Right lobe of liver (tissue), 6 donors: ENCODE measurements at regions not wholly inside any gene's neighbourhood (a gene's known extent, or its start where the extent isn't known, plus 50 kb on each side); places are given as distances from the start of the nearest gene placed in this dataset.
"Not testable (repeated sequence)": the region's sequence is repeated elsewhere in the genome, so short reads cannot be mapped to it uniquely, and the experiment has no call there.

Experiments used
- ATAC-seq, 4 donors: fragments of 200-7000 bp; cut with Tn5 transposase; one replicate each; pipeline ENCODE4 v1.9.1; 2020; ENCODE audit warnings: mild to moderate bottlenecking in 4 of 4, moderate library complexity in 4 of 4
- DNase-seq, 3 donors: peaks; one replicate each; pipeline ENCODE4 v3.0.0-alpha.2; 2020
- H3K27ac ChIP-seq, 3 donors: fragments of 200-600 bp; one replicate each; pipeline ENCODE4 v1.8.0; 2022
- H3K27me3 ChIP-seq, 2 donors: fragments of 200-600 bp; one replicate each; pipeline ENCODE4 v1.8.0; 2022
- H3K36me3 ChIP-seq, 4 donors: fragments of 200-600 bp; sonication (generic) in 1 of 4; one replicate each; pipeline versions ENCODE4 v1.5.1 to v1.8.0; 2017 to 2022; ENCODE audit warnings: control low read depth in 1 of 4
- H3K4me1 ChIP-seq, 4 donors: fragments of 200-600 bp; sonication (generic) in 1 of 4; one replicate each; pipeline versions ENCODE4 v1.5.1 to v1.8.0; 2017 to 2022; ENCODE audit warnings: control low read depth in 1 of 4
- H3K4me3 ChIP-seq, 3 donors: fragments of 200-600 bp; one replicate each; pipeline ENCODE4 v1.8.0; 2022
- H3K9me3 ChIP-seq, 4 donors: fragments of 200-600 bp; sonication (generic) in 1 of 4; one replicate each; pipeline versions ENCODE4 v1.5.1 to v1.8.0; 2017 to 2022; ENCODE audit warnings: control low read depth in 1 of 4
- CTCF ChIP-seq, 4 donors: fragments of 200-600 bp in 3 of 4; fragments of 450-650 bp in 1 of 4; IDR thresholded peaks; one replicate each; pipeline versions ENCODE4 v1.5.1 to v1.8.0; 2016 to 2022; ENCODE audit warnings: antibody characterized with exemption in 4 of 4, mild to moderate bottlenecking in 2 of 4
- POLR2A ChIP-seq: fragments of 450-650 bp; IDR thresholded peaks from one replicate; pipeline ENCODE4 v1.6.1; 2017; ENCODE audit warnings: antibody characterized with exemption, mild to moderate bottlenecking
- WGBS: methylation state at CpG from one replicate; pipeline ENCODE4 v1.1.6; 2018; ENCODE audit warnings: low coverage, low lambda C conversion rate; ENCODE audit not compliant: insufficient coverage; ENCODE audit errors: missing lambda C conversion rate; 5-methylcytosine and 5-hydroxymethylcytosine counted together
- intact Hi-C, 2 donors: fragments of 100-400 bp; cut with DNase I; formaldehyde crosslinking; loops; one replicate each; pipeline versions ENCODE4 v1.11.2 to v1.14.1; 2022
- donor health status: DM: no; HTN: yes; CAD: no.
- donor health status: DM: no; HTN: no; CAD: no.
- donor health status: DM: no; HTN: no; CAD: no.
- donor health status: DM: no; HTN: yes; CAD: no.
- donor health status: DM: no; HTN: yes; CAD: no.

GRCh38 chr1:199018471-199019135, 379.8 kb downstream of the PTPRC start:
- no peaks in the 10 kb centered on the region for H3K4me1 ChIP-seq
- H3K36me3 ChIP-seq: no peaks in the 10 kb centered on the region
- TF ChIP-seq CTCF (IDR thresholded peaks at IDR 0.05) (no peak), POLR2A (no peak)
- H3K27me3 ChIP-seq: no peaks in the 10 kb centered on the region
- no peak overlapping the region for H3K27ac ChIP-seq
- intact Hi-C loops: no loop called here
- no peak overlapping the region for H3K4me3 ChIP-seq
- H3K9me3 ChIP-seq: no peaks in the 10 kb centered on the region
- DNase-seq (no peak), ATAC-seq (no peak)
- WGBS: 76% methylated on average over 2 of the region's 2 CpGs

GRCh38 chr1:199020051-199020450, 381.2 kb downstream of the PTPRC start:
- Histone ChIP-seq H3K9me3 (no peaks in the 10 kb centered on the region), H3K36me3 (no peaks in the 10 kb centered on the region), H3K4me1 (no peaks in the 10 kb centered on the region), H3K27ac (no peak overlapping the region), H3K27me3 (no peaks in the 10 kb centered on the region), H3K4me3 (no peak overlapping the region)
- TF ChIP-seq POLR2A: no peak
- no peak for TF ChIP-seq CTCF (IDR thresholded peaks at IDR 0.05)
- intact Hi-C loops: no loop called here
- DNase-seq: no peak
- WGBS: 31% methylated on average over 2 of the region's 2 CpGs
- no peak for ATAC-seq

DNA sequence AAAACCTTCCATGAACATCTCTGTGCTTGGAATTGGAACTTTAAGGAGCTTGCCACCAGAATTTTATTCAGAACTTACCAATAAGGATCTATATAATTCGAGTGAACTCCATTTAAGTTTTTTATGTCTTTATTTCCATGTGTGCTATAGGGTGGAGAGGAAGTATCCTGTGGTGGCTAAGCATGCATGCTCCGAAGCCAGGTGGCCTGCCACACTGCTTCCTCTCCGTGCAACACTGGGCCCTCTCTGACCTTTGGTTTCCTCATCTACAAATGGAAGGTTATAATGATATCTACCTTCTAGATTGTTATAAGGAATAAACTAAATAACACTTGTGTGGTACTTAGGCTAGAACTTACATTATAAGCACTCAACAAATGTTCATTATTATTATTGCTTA, 382.1 kb downstream of the PTPRC start:
- no peak overlapping the region for H3K4me3 ChIP-seq
- H3K27ac ChIP-seq: no peak overlapping the region
- TF ChIP-seq POLR2A: no peak
- no peak for TF ChIP-seq CTCF (IDR thresholded peaks at IDR 0.05)
- ATAC-seq: no peak
- no peaks in the 10 kb centered on the region for H3K4me1 ChIP-seq
- H3K27me3 ChIP-seq: no peaks in the 10 kb centered on the region
- intact Hi-C loops: no loop called here
- no peaks in the 10 kb centered on the region for H3K36me3 ChIP-seq
- no peak for DNase-seq
- WGBS: 57% methylated on average over 3 of the region's 3 CpGs
- no peaks in the 10 kb centered on the region for H3K9me3 ChIP-seq

- Histone ChIP-seq H3K4me3 (no peak overlapping the region), H3K27ac (no peak overlapping the region), H3K9me3 (no peaks in the 10 kb centered on the region), H3K4me1 (no peaks in the 10 kb centered on the region), H3K36me3 (no peaks in the 10 kb centered on the region), H3K27me3 (no peaks in the 10 kb centered on the region)
- DNase-seq (no peak), ATAC-seq (no peak)
- intact Hi-C loops: no loop called here
- 32% methylated on average over 2 of the region's 2 CpGs for WGBS
- TF ChIP-seq POLR2A (no peak), CTCF (IDR thresholded peaks at IDR 0.05) (no peak)
Measured at GRCh38 chr1:199029401-199029800, 390.6 kb downstream of the PTPRC start.

- no peaks in the 10 kb centered on the region for H3K36me3 ChIP-seq
- H3K4me1 ChIP-seq: no peaks in the 10 kb centered on the region
- H3K4me3 ChIP-seq: no peak overlapping the region
- ATAC-seq: no peak
- no peak overlapping the region for H3K27ac ChIP-seq
- WGBS: 52% methylated on average over 2 of the region's 2 CpGs
- intact Hi-C loops: no loop called here
- H3K9me3 ChIP-seq: no peaks in the 10 kb centered on the region
- no peaks in the 10 kb centered on the region for H3K27me3 ChIP-seq
- TF ChIP-seq POLR2A (no peak), CTCF (IDR thresholded peaks at IDR 0.05) (no peak)
- no peak for DNase-seq
Measured at GRCh38 chr1:199029855-199030254, 391.0 kb downstream of the PTPRC start.

DNA sequence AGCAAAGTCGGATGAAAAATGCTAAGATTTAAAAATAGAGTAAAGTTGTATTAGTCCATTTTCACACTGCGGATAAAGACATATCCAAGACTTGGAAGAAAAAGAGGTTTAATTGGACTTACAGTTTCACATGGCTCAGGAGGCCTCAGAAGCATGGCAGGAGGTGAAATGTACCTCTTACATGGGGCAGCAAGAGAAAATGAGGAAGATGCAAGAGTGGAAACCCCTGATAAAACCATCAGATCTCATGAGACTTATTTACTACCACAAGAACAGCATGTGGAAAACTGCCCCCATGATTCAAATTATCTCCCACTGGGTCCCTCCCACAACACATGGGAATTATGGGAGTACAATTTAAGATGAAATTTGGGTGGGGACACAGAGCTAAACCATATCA, 391.7 kb downstream of the PTPRC start:
- H3K9me3 ChIP-seq, H3K27ac ChIP-seq, H3K36me3 ChIP-seq, DNase-seq, ATAC-seq, H3K4me1 ChIP-seq, H3K27me3 ChIP-seq, intact Hi-C loops, H3K4me3 ChIP-seq: not testable (repeated sequence)
- 66% methylated on average over 2 of the region's 2 CpGs for WGBS

DNA sequence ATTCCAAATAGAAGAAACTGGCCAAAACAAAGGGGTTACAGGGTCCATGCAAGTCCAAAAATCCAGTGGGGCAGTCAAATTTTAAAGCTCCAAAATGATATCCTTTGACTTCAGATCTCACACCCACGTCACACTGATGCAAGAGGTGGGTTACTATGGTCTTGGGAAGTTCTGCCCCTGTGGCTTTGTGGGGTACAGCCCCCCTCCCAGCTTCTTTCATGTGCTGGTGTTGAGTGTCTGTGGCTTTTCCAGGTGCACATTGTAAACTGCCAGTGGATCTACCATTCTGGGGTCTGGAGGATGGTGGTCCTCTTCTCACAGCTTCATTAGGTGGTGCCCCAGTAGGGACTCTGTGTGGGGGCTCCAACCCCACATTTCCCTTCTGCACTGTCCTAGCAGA, 392.3 kb downstream of the PTPRC start:
- H3K36me3 ChIP-seq, H3K9me3 ChIP-seq, ATAC-seq, DNase-seq, H3K4me3 ChIP-seq, H3K27ac ChIP-seq, intact Hi-C loops, H3K4me1 ChIP-seq, H3K27me3 ChIP-seq: not testable (repeated sequence)
- 43% methylated on average over 1 of the region's 1 CpG for WGBS
